ENCODE measurements at regions not wholly inside any gene's neighbourhood (a gene's known extent, or its start where the extent isn't known, plus 50 kb on each side); places are given as distances from the start of the nearest gene placed in this dataset.

- TF ChIP-seq CTCF (conservative IDR thresholded peaks at IDR 0.05) (no peak), EZH2 (IDR thresholded peaks at IDR 0.05; ENCODE audit: low read depth) (no peak)
These were observed 268.0 kb upstream of the MVB12B start for GRCh38 chr9:126058591-126058990.
